Tongue (tissue), 1 donor: ENCODE measurements at regions not wholly inside any gene's neighbourhood (a gene's known extent, or its start where the extent isn't known, plus 50 kb on each side); places are given as distances from the start of the nearest gene placed in this dataset.
"Not testable (repeated sequence)": the region's sequence is repeated elsewhere in the genome, so short reads cannot be mapped to it uniquely, and the experiment has no call there.

Experiments
- DNase-seq: peaks from one replicate; pipeline ENCODE4 v3.0.0-alpha.2; 2015

DNA sequence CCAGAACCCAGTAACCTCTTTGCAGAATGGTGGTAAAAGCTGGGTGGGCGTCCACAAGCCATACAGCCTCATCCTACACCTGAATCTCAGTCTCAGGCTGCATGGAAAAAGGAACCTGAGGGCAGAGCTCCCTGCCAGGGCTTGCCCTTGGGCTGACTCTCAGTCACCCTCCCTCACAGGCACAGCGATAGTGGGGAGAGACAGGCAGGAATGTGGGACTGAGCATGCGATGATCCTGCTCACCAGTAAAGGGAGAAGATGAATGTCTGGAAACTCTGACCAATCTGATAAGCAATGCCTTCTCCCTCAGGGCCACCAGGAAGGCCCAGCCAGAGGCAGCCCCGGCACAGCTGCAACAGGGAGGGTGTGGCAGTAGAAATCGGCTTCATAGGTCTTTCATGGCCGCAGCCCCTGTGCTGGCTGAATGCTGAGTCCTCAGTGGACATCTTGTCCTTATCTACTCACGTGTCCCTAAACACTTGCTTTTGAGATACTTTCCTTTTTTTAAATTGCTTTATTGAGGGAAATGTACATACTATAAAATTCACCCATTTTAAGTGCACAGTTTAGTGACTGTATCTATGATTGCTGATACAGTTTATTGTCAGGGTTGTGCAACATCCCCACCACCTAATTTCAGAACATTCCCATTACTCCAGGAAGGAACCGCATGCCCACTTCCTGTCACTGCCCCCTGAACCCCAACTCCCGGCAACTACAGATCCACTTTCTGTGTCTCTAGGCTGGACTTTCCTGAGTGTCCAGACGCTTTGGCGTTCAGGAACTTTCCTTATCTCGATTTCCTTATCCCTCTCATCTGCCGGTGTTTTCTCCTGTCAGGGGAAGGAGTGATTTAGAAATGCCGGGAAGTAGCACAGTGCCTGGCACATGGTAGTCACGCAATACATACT lies 258.1 kb downstream of the PCNX1 start:
- DNase-seq, result peak; percentile 50

GRCh38 chr14:71166180-71166837 lies 259.1 kb downstream of the PCNX1 start:
- peak; percentile 70 for DNase-seq

DNA sequence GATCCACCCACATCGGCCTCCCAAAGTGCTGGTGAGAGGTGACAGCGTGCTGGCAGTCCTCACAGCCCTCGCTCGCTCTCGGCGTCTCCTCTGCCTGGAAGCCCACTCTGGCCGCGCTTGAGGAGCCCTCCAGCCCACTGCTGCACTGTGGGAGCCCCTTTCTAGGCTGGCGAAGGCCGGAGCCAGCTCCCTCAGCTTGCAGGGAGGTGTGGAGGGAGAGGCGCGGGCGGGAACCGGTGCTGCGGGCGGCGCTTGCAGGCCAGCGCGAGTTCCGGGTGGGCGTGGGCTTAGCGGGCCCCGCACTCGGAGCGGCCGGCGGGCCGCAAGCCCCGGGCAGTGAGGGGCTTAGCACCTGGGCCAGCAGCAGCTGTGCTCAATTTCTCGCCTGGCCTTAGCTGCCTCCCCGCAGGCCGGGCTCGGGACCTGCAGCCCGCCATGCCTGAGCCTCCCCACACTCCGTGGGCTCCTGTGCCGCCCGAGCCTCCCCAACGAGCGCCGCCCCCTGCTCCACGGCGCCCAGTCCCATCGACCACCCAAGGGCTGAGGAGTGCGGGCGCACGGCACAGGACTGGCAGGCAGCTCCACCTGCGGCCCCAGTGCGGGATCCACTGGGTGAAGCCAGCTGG lies 260.2 kb downstream of the PCNX1 start:
- not testable (repeated sequence) for DNase-seq

GRCh38 chr14:71168161-71168560 lies 260.9 kb downstream of the PCNX1 start:
- DNase-seq, result not testable (repeated sequence)

- DNase-seq, result no peak
These were observed 261.5 kb downstream of the PCNX1 start for GRCh38 chr14:71168564-71169427.

DNA sequence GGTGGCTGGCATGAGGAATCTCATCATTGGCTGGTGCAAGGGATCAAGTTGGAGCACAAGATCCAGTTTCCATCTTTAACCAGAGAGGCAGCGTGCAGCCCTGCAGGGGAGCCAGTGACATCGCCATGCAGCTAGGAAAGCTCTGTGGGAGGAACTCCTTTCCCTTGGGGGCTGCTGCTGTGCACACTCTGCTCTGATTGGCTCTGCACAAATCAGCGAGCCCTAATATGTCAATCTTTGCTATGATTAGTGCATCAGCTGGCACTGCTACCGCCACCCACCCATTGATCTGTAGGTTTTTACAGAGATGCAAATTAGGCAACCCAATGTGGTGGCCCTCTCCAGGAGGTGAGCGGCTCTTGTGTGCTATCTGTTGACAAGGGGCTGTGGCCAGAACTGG lies 262.6 kb downstream of the PCNX1 start:
- no peak for DNase-seq

DNA sequence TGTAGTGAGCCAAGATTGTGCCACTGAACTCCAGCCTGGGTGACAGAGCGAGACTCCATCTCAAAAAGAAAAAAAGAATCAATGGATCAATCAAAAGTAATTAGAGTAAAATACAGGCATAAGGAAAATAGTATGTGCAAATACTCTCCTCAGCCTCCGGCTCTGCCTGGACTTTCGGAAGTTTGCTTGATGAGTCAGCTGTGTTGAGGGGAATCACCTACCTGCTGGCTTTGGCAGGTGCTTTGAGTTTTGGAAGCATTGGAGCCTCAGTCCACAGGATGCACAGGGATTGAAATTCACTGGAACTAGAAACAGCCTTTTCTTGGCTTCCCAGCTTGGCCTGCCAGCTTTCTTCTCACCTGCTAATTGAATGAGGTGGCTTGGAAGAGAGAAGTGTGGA lies 268.2 kb downstream of the PCNX1 start:
- DNase-seq, result no peak

GRCh38 chr14:71179066-71179465 lies 271.8 kb downstream of the PCNX1 start:
- DNase-seq, result no peak

GRCh38 chr14:71180397-71180796 lies 273.1 kb downstream of the PCNX1 start:
- no peak for DNase-seq

- DNase-seq, result no peak
These were observed 274.1 kb downstream of the PCNX1 start for GRCh38 chr14:71181215-71182003.

- no peak for DNase-seq
These were observed 276.8 kb downstream of the PCNX1 start for GRCh38 chr14:71183876-71184689.

DNA sequence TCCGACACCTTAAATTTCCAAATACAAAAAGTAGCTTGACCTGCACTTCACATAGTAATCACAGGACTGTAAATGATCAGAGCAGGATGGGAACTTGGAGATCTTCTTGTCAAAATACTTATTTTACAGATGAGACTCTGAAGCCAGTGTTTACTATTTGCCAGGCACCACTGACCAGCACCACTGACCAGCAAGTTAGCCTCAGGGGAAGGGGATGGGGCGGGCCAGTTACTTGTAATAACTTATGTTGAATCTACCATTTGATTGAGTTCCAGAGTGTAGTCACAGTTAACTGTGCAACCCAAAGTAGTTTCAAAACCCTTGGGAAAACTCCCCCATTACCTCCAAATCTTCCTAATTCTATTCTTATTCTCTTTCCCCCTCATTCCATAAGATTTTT lies 278.4 kb downstream of the PCNX1 start:
- no peak for DNase-seq

DNA sequence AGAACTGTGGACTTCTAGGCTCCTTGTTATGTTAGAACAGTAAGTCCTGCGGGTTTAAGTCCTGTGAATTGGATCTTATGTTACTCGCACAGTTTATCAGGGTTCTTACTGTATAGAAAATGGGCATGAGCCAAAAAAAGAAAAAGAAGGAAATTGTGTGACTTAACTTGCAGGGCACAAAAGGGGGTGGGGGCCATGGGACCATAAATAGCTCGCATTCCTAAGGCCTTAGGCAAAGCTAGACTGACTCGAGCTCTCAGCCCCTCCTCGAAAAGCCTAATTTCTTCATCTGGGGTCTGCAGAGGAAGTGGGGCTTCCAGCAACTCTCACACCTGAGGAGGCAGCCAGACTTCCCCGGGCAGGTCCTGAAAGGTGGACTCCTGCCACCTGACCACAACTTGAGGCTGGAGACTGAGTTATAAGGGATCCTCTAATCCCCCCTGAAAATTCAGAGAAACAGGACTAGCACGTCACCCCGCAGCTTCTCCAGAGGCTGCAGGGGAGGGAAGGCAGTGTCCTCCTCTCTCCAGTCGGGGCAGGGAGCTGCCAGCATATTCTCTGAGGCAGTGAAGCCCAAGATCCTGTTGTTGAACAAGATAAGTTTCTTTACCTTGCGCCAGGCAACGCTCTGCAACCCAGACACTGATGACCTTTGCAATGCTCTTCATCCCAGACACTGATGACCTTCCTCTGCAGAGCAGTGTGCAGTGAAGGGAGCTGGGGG lies 280.5 kb downstream of the PCNX1 start:
- no peak for DNase-seq

DNA sequence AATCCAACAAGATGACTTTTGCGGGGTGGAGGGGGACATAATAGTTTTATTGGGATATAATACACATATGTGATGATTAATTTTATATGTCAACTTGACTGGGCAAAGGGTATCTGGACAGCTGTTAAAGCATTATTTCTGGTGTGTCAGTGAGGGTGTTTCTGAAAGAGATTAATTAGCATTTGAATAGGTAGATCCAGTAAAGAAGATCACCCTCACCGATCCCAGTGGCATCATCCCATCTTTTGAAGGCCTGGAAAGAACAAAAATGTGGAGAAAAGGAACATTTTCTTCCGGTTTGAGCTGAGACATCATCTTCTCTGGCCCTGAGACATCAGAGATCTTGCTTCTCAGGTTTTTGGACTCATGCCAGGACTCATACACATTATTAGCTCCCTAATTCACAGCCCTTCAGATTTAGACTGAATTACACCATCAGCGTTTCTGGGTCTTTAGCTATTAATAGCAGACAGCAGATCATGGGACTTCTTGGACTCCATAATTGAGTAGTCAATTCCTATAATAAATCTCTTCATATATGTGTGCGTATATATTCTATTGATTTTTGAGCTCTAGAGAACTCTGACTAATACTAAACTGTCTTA lies 283.6 kb downstream of the PCNX1 start:
- DNase-seq, result peak; percentile 53

DNA sequence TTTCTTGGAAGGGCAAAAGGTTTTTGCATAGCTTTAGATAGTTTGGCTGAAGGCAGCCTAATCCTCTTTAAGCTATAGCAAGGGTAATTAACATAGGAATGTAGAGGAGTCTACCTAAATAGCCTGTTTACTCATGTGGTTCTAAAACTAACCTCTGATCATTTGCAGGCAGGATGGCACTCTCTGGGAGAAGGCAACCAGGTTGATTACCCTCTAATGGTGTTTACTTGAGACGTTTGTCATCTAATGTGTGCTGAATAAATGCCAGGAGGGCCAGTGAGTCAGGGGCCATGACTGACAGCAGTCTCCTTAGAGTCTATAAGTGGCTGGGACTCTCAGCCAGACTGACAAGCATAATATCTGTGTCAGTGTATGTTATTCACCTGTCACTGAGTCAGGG lies 286.4 kb downstream of the PCNX1 start:
- no peak for DNase-seq

GRCh38 chr14:71194251-71194650 lies 287.0 kb downstream of the PCNX1 start:
- DNase-seq, result no peak

DNA sequence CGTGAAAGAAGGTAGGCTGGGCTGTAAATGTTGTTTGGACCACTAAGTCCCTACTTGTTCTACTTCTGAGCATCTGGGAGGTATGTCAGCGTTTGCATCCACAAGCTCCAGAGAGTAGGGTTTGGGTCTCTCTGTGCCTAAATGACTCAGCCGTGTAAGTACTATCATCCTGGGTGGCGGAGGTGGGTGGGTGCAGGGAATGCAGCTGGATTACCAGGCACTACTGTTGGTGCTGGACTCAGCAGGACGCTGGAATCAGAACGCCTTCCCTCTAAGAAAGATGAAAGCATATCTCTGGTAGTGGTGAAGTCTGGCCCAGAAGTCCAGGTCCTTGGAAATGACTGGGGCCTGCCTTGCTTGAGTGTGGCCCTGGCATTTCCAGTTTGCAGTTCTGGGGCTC lies 289.7 kb downstream of the PCNX1 start:
- no peak for DNase-seq

DNA sequence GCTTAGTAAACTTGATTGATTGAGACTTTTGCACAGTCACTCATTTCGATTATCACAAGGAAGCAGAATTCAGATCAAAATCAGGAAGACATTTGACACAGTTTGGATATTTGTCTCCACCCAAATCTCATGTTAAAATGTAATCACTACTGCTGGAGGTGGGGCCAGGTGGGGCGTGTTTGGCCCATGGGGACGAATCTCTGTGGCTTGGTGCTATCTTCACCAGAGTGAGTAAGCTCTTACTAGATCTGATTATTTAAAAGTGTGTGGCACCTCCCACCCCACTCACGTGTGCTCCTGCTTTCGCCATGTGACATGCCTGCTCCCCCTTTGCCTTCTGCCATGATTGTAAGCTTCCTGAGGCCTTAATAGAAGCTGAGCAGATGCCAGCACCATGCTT lies 291.4 kb downstream of the PCNX1 start:
- no peak for DNase-seq

DNA sequence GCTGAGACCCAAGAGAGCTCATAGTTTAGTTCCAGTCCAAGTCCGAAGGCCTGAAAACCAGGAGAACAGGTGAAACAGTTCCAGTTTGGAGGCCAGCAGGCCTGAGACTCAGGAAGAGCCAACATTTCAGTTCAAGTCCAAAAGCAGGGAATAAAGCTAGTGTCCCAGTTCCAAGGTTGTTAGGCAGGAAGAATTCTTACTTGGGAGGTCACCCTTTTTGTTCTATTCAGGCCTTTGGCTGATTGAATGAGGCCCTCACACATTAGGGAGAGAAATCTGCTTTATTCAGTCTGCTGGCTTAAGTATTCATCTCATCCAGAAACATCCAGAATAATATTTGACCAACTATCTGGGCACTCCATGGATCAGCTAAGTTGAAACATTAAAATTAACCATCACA lies 294.6 kb downstream of the PCNX1 start:
- DNase-seq, result no peak
